Brain microvascular endothelial cell (primary cell): ENCODE measurements at regions not wholly inside any gene's neighbourhood (a gene's known extent, or its start where the extent isn't known, plus 50 kb on each side); places are given as distances from the start of the nearest gene placed in this dataset.

Experiments
- DNase-seq: peaks from one replicate; pipeline ENCODE4 v3.0.0-alpha.2; 2020
- H3K27ac ChIP-seq: fragments of 250-450 bp; sonication (Bioruptor Pico); 2 replicates; pipeline ENCODE4 v1.5.1; 2020; ENCODE audit warnings: mild to moderate bottlenecking, moderate library complexity
- H3K27me3 ChIP-seq: fragments of 250-450 bp; sonication (Bioruptor Pico); replicated peaks from 2 replicates; pipeline ENCODE4 v1.5.1; 2020; ENCODE audit warnings: mild to moderate bottlenecking
- H3K36me3 ChIP-seq: fragments of 250-450 bp; sonication (Bioruptor Pico); replicated peaks from 2 replicates; pipeline ENCODE4 v1.5.1; 2020; ENCODE audit warnings: mild to moderate bottlenecking
- H3K4me3 ChIP-seq: 2 replicates; pipeline ENCODE4 v1.5.1; 2011; ENCODE audit warnings: low read depth, mild to moderate bottlenecking, control low read depth, low read length, moderate library complexity
- CTCF ChIP-seq: IDR thresholded peaks from 2 replicates; pipeline ENCODE4 v1.5.1; 2011; ENCODE audit warnings: low read depth, mild to moderate bottlenecking, moderate library complexity, low read length, control low read depth, inconsistent platforms; ENCODE audit errors: missing control alignments
- in situ Hi-C: cut with HindIII; loops from 2 replicates; pipeline ENCODE4 v1.10.0; 2017; ENCODE audit warnings: low sequenced_read_pairs, low pct_ligation_motif_present

- no peak for DNase-seq
- no peaks in the 10 kb centered on the region for H3K36me3 ChIP-seq
- in situ Hi-C loops: no loop called here
- TF ChIP-seq CTCF: no peak
- H3K27ac ChIP-seq: no peak overlapping the region
- H3K4me3 ChIP-seq: no peak overlapping the region
- H3K27me3 ChIP-seq: no peaks in the 10 kb centered on the region
These were observed 792.8 kb upstream of the PIK3C3 start for GRCh38 chr18:41162191-41162590.

GRCh38 chr18:41155910-41156851 lies 798.9 kb upstream of the PIK3C3 start:
- H3K27me3 ChIP-seq: no peaks in the 10 kb centered on the region
- no peak for DNase-seq
- no peak overlapping the region for H3K4me3 ChIP-seq
- H3K36me3 ChIP-seq: no peaks in the 10 kb centered on the region
- H3K27ac ChIP-seq: no peak overlapping the region
- TF ChIP-seq CTCF: no peak
- in situ Hi-C loops: no loop called here

- Histone ChIP-seq H3K4me3 (no peak overlapping the region), H3K27ac (no peak overlapping the region), H3K36me3 (no peaks in the 10 kb centered on the region), H3K27me3 (no peaks in the 10 kb centered on the region)
- no peak for DNase-seq
- TF ChIP-seq CTCF: no peak
- in situ Hi-C loops: no loop called here
These were observed 800.0 kb upstream of the PIK3C3 start for GRCh38 chr18:41155025-41155424.

- H3K36me3 ChIP-seq: no peaks in the 10 kb centered on the region
- no peaks in the 10 kb centered on the region for H3K27me3 ChIP-seq
- no peak for TF ChIP-seq CTCF
- in situ Hi-C loops: no loop called here
- H3K4me3 ChIP-seq: no peak overlapping the region
- no peak overlapping the region for H3K27ac ChIP-seq
- DNase-seq: no peak
These were observed 801.2 kb upstream of the PIK3C3 start for GRCh38 chr18:41153871-41154270.

- Histone ChIP-seq H3K27ac (no peak overlapping the region), H3K27me3 (no peaks in the 10 kb centered on the region), H3K4me3 (no peak overlapping the region), H3K36me3 (no peaks in the 10 kb centered on the region)
- in situ Hi-C loops: no loop called here
- no peak for DNase-seq
- no peak for TF ChIP-seq CTCF
These were observed 804.7 kb upstream of the PIK3C3 start for GRCh38 chr18:41150316-41150715.
